Nephron (organoid): ENCODE measurements at regions not wholly inside any gene's neighbourhood (a gene's known extent, or its start where the extent isn't known, plus 50 kb on each side); places are given as distances from the start of the nearest gene placed in this dataset.

Source experiments
- H3K27ac Mint-ChIP-seq, 3 experiments: 2 replicates each; pipeline ENCODE4 v1.8.0; 2020; ENCODE audit warnings: mixed read lengths in 3 of 3, mild to moderate bottlenecking in 2 of 3, moderate library complexity in 1 of 3
- H3K27me3 Mint-ChIP-seq: 2 replicates; pipeline ENCODE4 v1.8.0; 2021; ENCODE audit warnings: low read depth, mild to moderate bottlenecking, moderate library complexity, mixed read lengths
- H3K36me3 Mint-ChIP-seq: 2 replicates; pipeline ENCODE4 v1.8.0; 2020; ENCODE audit warnings: low read depth, mixed read lengths
- H3K4me1 Mint-ChIP-seq: 2 replicates; pipeline ENCODE4 v1.8.0; 2020; ENCODE audit warnings: mixed read lengths
- H3K4me3 Mint-ChIP-seq, 3 experiments: 2 replicates each; pipeline ENCODE4 v1.8.0; 2020; ENCODE audit warnings: mild to moderate bottlenecking in 3 of 3, mixed read lengths in 3 of 3, moderate library complexity in 2 of 3
- H3K9me3 Mint-ChIP-seq: 2 replicates; pipeline ENCODE4 v1.8.0; 2020; ENCODE audit warnings: mixed read lengths
- CTCF ChIP-seq, 3 experiments: fragments of 200-600 bp; sonication (generic); IDR thresholded peaks; one replicate each; pipeline ENCODE4 v1.5.0; 2021; ENCODE audit warnings: antibody characterized with exemption in 3 of 3; ENCODE audit not compliant: unreplicated experiment in 3 of 3

DNA sequence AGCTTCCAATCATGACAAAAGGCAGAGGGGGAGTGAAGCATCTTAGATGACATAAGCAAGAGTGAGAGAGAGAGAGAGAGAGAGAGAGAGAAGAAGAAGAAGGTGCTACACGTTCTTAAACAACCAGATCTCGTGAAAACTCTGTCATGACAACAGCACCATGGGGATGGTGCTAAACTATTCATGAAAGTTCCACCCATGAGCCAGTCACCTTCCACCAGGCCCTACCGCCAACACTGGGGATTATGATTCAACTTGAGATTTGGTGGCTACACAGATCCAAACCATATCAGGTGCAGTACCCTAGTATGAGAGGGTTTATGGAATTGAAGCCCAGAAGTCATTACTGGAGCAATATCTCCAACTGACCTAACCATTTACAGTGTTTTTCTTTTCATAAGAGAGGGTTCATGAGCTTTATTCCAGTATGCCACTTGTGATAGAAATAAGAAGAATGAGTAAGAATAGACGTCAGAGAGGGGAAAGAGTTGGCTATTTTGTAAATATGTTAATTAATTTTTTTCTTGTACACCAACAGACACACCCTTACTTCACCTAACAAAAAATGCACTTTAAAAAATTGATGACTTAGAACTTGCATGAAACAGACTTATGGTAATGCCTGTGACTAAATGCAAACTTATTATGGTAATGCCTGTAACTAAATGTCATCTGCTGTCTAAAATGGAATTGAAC lies 680.4 kb upstream of the ITGA1 start:
- no peak overlapping the region for H3K27ac Mint-ChIP-seq
- H3K36me3 Mint-ChIP-seq = no peaks in the 10 kb centered on the region
- H3K27me3 Mint-ChIP-seq = no peaks in the 10 kb centered on the region
- H3K9me3 Mint-ChIP-seq = peaks cover 11% of the 10 kb centered on the region
- H3K4me3 Mint-ChIP-seq = no peak overlapping the region
- no peaks in the 10 kb centered on the region for H3K4me1 Mint-ChIP-seq
- TF ChIP-seq CTCF (IDR thresholded peaks at IDR 0.05; ENCODE audit: unreplicated experiment in 3 of 3) = no peak

GRCh38 chr5:52119768-52120167 lies 667.9 kb upstream of the ITGA1 start:
- Mint-ChIP-seq H3K4me1 (no peaks in the 10 kb centered on the region), H3K4me3 (no peak overlapping the region), H3K27me3 (no peaks in the 10 kb centered on the region), H3K27ac (no peak overlapping the region), H3K36me3 (no peaks in the 10 kb centered on the region), H3K9me3 (no peaks in the 10 kb centered on the region)
- no peak for TF ChIP-seq CTCF (IDR thresholded peaks at IDR 0.05; ENCODE audit: unreplicated experiment in 3 of 3)

- no peak for TF ChIP-seq CTCF (IDR thresholded peaks at IDR 0.05; ENCODE audit: unreplicated experiment in 3 of 3)
- no peak overlapping the region for H3K27ac Mint-ChIP-seq
- H3K4me3 Mint-ChIP-seq = no peak overlapping the region
Observed at GRCh38 chr5:52132053-52132452, 655.7 kb upstream of the ITGA1 start.

GRCh38 chr5:52134013-52134650 lies 653.6 kb upstream of the ITGA1 start:
- H3K4me3 Mint-ChIP-seq = no peak overlapping the region
- no peak for TF ChIP-seq CTCF (IDR thresholded peaks at IDR 0.05; ENCODE audit: unreplicated experiment in 3 of 3)
- H3K27me3 Mint-ChIP-seq = no peaks in the 10 kb centered on the region
- no peaks in the 10 kb centered on the region for H3K9me3 Mint-ChIP-seq
- H3K36me3 Mint-ChIP-seq = no peaks in the 10 kb centered on the region
- H3K27ac Mint-ChIP-seq = no peak overlapping the region
- no peaks in the 10 kb centered on the region for H3K4me1 Mint-ChIP-seq

More at GRCh38 chr5:52132053-52132452, 655.7 kb upstream of the ITGA1 start:
- Mint-ChIP-seq H3K9me3 (peaks cover 3% of the 10 kb centered on the region), H3K36me3 (no peaks in the 10 kb centered on the region), H3K27me3 (no peaks in the 10 kb centered on the region), H3K4me1 (no peaks in the 10 kb centered on the region)

DNA sequence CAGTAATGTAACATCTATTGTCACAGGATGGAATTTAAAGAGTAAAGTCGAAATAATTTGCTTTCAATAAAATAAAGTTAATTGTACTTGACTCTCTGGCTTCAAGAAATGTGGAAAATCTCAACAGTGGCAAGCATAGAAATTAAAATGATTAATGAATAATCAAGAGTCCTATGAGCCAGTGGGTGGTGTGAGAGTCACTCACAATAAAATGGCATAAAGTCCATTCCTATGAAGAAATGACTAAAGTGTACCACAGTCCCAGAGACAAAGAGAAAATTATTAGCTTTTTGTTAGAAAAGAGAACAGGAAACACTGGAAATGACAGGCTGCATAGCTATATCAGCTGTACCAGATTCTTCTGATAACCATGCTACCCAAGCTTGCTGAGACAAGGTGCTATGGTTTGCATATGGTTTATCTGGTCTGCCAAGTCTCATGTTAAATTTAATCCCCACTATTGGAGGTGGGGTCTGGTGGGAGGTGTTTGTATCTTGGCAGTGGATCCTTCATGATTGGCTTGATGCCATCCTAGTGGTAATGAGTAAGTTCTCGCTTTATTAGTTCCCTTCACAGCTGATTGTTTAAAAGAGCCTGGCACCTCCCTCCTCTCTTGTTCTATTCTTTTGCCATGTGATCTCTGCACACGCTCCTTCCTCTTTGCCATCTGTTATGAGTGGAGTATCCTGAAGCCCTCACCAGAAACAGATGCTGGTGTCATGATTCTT lies 647.7 kb upstream of the ITGA1 start:
- no peak for TF ChIP-seq CTCF (IDR thresholded peaks at IDR 0.05; ENCODE audit: unreplicated experiment in 3 of 3)
- Mint-ChIP-seq H3K27ac (no peak overlapping the region), H3K27me3 (no peaks in the 10 kb centered on the region), H3K36me3 (no peaks in the 10 kb centered on the region), H3K4me3 (no peak overlapping the region), H3K4me1 (no peaks in the 10 kb centered on the region), H3K9me3 (no peaks in the 10 kb centered on the region)
